WTC11 (cell line): ENCODE measurements at regions not wholly inside any gene's neighbourhood (a gene's known extent, or its start where the extent isn't known, plus 50 kb on each side); places are given as distances from the start of the nearest gene placed in this dataset.
A peak's percentile ranks its signal among the peaks of the same experiment; 100 is the strongest.
"Not testable (repeated sequence)": the region's sequence is repeated elsewhere in the genome, so short reads cannot be mapped to it uniquely, and the experiment has no call there.

Source experiments
- ATAC-seq: fragments of 200-7000 bp; cut with Tn5 transposase; 2 replicates; pipeline ENCODE4 v1.10.0; 2021; ENCODE audit warnings: mild to moderate bottlenecking, moderate library complexity
- CTCF ChIA-PET: fragments of 300-600 bp; sonication (Branson Sonifier 250); formaldehyde crosslinking; loops from one replicate; lab custom pipeline; 2021; ENCODE audit warnings: antibody characterized with exemption; lab: Charles Lee
- POLR2A ChIA-PET: fragments of 350-600 bp; sonication (Branson Sonifier 250); formaldehyde crosslinking; loops from one replicate; lab custom pipeline; 2021; ENCODE audit warnings: antibody characterized with exemption; lab: Charles Lee
- DNase-seq: peaks from one replicate; pipeline ENCODE4 v3.0.0; 2021; ENCODE audit warnings: low spot score
- H3K27ac Mint-ChIP-seq: 2 replicates; pipeline ENCODE4 v1.8.0; 2021; ENCODE audit warnings: mixed read lengths
- H3K27me3 Mint-ChIP-seq: 2 replicates; pipeline ENCODE4 v1.8.0; 2021; ENCODE audit warnings: low read depth, mild to moderate bottlenecking, moderate library complexity, mixed read lengths
- H3K36me3 Mint-ChIP-seq: 2 replicates; pipeline ENCODE4 v1.8.0; 2021; ENCODE audit warnings: mixed read lengths
- H3K4me1 Mint-ChIP-seq: 2 replicates; pipeline ENCODE4 v1.8.0; 2022; ENCODE audit warnings: mixed read lengths
- H3K4me3 Mint-ChIP-seq: 2 replicates; pipeline ENCODE4 v1.8.0; 2021; ENCODE audit warnings: mild to moderate bottlenecking, moderate library complexity, mixed read lengths
- H3K9me3 Mint-ChIP-seq: 2 replicates; pipeline ENCODE4 v1.8.0; 2021; ENCODE audit warnings: mixed read lengths
- AFF4 ChIP-seq: sonication (generic); formaldehyde crosslinking; IDR thresholded peaks from 2 replicates; pipeline ENCODE4 v1.8.1; 2023; ENCODE audit warnings: mild to moderate bottlenecking, missing genetic modification reagents, borderline replicate concordance
- CREM ChIP-seq: sonication (generic); formaldehyde crosslinking; IDR thresholded peaks from 2 replicates; pipeline ENCODE4 v1.8.1; 2022; ENCODE audit warnings: mild to moderate bottlenecking, missing genetic modification reagents, moderate library complexity
- FOXJ3 ChIP-seq: sonication (generic); formaldehyde crosslinking; IDR thresholded peaks from 2 replicates; pipeline ENCODE4 v1.9.0; 2021; ENCODE audit warnings: missing genetic modification reagents, mild to moderate bottlenecking, borderline replicate concordance
- FOXK1 ChIP-seq: sonication (generic); formaldehyde crosslinking; IDR thresholded peaks from 2 replicates; pipeline ENCODE4 v1.8.0; 2022; ENCODE audit warnings: mild to moderate bottlenecking, moderate library complexity, missing genetic modification reagents
- FOXP4 ChIP-seq: sonication (generic); formaldehyde crosslinking; IDR thresholded peaks from 2 replicates; pipeline ENCODE4 v1.8.0; 2022; ENCODE audit warnings: mild to moderate bottlenecking, missing genetic modification reagents
- MYBL2 ChIP-seq: sonication (generic); formaldehyde crosslinking; IDR thresholded peaks from 2 replicates; pipeline ENCODE4 v1.8.1; 2023; ENCODE audit warnings: mild to moderate bottlenecking, moderate library complexity, missing genetic modification reagents
- NFE2L1 ChIP-seq: sonication (generic); formaldehyde crosslinking; IDR thresholded peaks from 2 replicates; pipeline ENCODE4 v1.8.1; 2023; ENCODE audit warnings: missing genetic modification reagents
- NR2C2 ChIP-seq: sonication (generic); formaldehyde crosslinking; IDR thresholded peaks from 2 replicates; pipeline ENCODE4 v1.8.0; 2022; ENCODE audit warnings: mild to moderate bottlenecking, missing genetic modification reagents
- TCF7 ChIP-seq: sonication (generic); formaldehyde crosslinking; IDR thresholded peaks from 2 replicates; pipeline ENCODE4 v1.8.0; 2022; ENCODE audit warnings: mild to moderate bottlenecking, low read depth, missing genetic modification reagents, moderate library complexity
- TEAD1 ChIP-seq: sonication (generic); formaldehyde crosslinking; IDR thresholded peaks from 2 replicates; pipeline ENCODE4 v1.8.0; 2022; ENCODE audit warnings: mild to moderate bottlenecking, missing genetic modification reagents
- ZNF121 ChIP-seq: sonication (generic); formaldehyde crosslinking; IDR thresholded peaks from 2 replicates; pipeline ENCODE4 v1.8.0; 2023; ENCODE audit warnings: missing genetic modification reagents
- ZNF232 ChIP-seq: sonication (generic); formaldehyde crosslinking; IDR thresholded peaks from 2 replicates; pipeline ENCODE4 v1.8.0; 2022; ENCODE audit warnings: mild to moderate bottlenecking, missing genetic modification reagents
- ZNF416 ChIP-seq: fragments of 250-450 bp; sonication (Bioruptor Pico); IDR thresholded peaks from 2 replicates; pipeline ENCODE4 v1.9.0; 2021; ENCODE audit warnings: mild to moderate bottlenecking, inconsistent platforms
- TF ChIP-seq, protein P1 (sequence below): sonication (generic); formaldehyde crosslinking; IDR thresholded peaks from 2 replicates; pipeline ENCODE4 v1.8.1; 2023; ENCODE audit warnings: mild to moderate bottlenecking, missing genetic modification reagents
- TF ChIP-seq, protein P2 (sequence below): sonication (generic); formaldehyde crosslinking; IDR thresholded peaks from 2 replicates; pipeline ENCODE4 v1.8.0; 2023; ENCODE audit warnings: mild to moderate bottlenecking, missing genetic modification reagents
- TF ChIP-seq, protein P3 (sequence below): fragments of 250-450 bp; sonication (Bioruptor Pico); IDR thresholded peaks from 2 replicates; pipeline ENCODE4 v1.9.0; 2021; ENCODE audit warnings: mild to moderate bottlenecking
- TF ChIP-seq, protein P4 (sequence below): sonication (generic); formaldehyde crosslinking; IDR thresholded peaks from 2 replicates; pipeline ENCODE4 v1.8.0; 2022; ENCODE audit warnings: mild to moderate bottlenecking, missing genetic modification reagents
- TF ChIP-seq, protein P5 (sequence below): fragments of 250-450 bp; sonication (Bioruptor Pico); IDR thresholded peaks from 2 replicates; pipeline ENCODE4 v1.8.0; 2021; ENCODE audit warnings: mild to moderate bottlenecking
- TF ChIP-seq, protein P6 (sequence below): sonication (generic); formaldehyde crosslinking; IDR thresholded peaks from 2 replicates; pipeline ENCODE4 v1.8.0; 2022; ENCODE audit warnings: mild to moderate bottlenecking, missing genetic modification reagents

GRCh38 chr10:53358978-53359377 is 586.4 kb upstream of the MBL2 start:
- POLR2A ChIA-PET, H3K4me3 Mint-ChIP-seq, H3K27me3 Mint-ChIP-seq, CTCF ChIA-PET, DNase-seq: not testable (repeated sequence)
- TF ChIP-seq ZNF232 (CRISPR knock-in tag) (0 out of 2 replicates have a peak, but pooled peaks have one; percentile 39), AFF4 (CRISPR knock-in tag) (peak; percentile 42; the same call in 1 of the 2 replicates), FOXP4 (CRISPR knock-in tag) (peak; percentile 81; the same call in 1 of the 2 replicates), FOXK1 (CRISPR knock-in tag) (peak; percentile 78; the same call in 1 of the 2 replicates), NFE2L1 (peak; percentile 80; the same call in 1 of the 2 replicates), TEAD1 (CRISPR knock-in tag) (peak; percentile 87)
- TF ChIP-seq, protein P1, sequence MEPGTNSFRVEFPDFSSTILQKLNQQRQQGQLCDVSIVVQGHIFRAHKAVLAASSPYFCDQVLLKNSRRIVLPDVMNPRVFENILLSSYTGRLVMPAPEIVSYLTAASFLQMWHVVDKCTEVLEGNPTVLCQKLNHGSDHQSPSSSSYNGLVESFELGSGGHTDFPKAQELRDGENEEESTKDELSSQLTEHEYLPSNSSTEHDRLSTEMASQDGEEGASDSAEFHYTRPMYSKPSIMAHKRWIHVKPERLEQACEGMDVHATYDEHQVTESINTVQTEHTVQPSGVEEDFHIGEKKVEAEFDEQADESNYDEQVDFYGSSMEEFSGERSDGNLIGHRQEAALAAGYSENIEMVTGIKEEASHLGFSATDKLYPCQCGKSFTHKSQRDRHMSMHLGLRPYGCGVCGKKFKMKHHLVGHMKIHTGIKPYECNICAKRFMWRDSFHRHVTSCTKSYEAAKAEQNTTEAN (CRISPR knock-in tag): peak; percentile 51; the same call in 1 of the 2 replicates
- TF ChIP-seq, protein P2, sequence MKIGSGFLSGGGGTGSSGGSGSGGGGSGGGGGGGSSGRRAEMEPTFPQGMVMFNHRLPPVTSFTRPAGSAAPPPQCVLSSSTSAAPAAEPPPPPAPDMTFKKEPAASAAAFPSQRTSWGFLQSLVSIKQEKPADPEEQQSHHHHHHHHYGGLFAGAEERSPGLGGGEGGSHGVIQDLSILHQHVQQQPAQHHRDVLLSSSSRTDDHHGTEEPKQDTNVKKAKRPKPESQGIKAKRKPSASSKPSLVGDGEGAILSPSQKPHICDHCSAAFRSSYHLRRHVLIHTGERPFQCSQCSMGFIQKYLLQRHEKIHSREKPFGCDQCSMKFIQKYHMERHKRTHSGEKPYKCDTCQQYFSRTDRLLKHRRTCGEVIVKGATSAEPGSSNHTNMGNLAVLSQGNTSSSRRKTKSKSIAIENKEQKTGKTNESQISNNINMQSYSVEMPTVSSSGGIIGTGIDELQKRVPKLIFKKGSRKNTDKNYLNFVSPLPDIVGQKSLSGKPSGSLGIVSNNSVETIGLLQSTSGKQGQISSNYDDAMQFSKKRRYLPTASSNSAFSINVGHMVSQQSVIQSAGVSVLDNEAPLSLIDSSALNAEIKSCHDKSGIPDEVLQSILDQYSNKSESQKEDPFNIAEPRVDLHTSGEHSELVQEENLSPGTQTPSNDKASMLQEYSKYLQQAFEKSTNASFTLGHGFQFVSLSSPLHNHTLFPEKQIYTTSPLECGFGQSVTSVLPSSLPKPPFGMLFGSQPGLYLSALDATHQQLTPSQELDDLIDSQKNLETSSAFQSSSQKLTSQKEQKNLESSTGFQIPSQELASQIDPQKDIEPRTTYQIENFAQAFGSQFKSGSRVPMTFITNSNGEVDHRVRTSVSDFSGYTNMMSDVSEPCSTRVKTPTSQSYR (CRISPR knock-in tag): 0 out of 2 replicates have a peak, but pooled peaks have one; percentile 54
- TF ChIP-seq, protein P3, sequence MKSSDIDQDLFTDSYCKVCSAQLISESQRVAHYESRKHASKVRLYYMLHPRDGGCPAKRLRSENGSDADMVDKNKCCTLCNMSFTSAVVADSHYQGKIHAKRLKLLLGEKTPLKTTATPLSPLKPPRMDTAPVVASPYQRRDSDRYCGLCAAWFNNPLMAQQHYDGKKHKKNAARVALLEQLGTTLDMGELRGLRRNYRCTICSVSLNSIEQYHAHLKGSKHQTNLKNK: peak; percentile 48; the same call in 1 of the 2 replicates
- TF ChIP-seq, protein P4, sequence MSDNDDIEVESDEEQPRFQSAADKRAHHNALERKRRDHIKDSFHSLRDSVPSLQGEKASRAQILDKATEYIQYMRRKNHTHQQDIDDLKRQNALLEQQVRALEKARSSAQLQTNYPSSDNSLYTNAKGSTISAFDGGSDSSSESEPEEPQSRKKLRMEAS: 0 out of 2 replicates have a peak, but pooled peaks have one; percentile 59
- peaks cover 65% of the 10 kb centered on the region for H3K4me1 Mint-ChIP-seq
- peak; percentile 71 for ATAC-seq
- peak overlapping the region; percentile 96 for H3K27ac Mint-ChIP-seq
- H3K36me3 Mint-ChIP-seq: peaks cover 40% of the 10 kb centered on the region
- peaks cover 36% of the 10 kb centered on the region for H3K9me3 Mint-ChIP-seq

DNA sequence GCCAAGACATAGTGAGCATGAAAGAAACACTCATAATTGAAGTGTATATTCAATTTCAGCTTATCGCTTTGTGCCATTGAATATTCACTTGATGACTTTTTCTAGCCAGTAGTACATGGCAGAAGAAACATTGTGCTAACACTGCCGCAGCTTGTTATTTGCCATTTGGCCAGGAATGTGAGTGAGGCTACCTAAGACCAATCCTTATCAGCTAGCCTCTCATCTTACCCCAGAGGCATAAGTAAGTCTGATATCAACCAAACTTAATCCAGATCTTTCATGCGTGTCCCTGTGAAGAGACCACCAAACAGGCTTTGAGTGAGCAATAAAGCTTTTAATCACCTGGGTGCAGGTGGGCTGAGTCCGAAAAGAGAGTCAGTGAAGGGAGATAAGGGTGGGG is 586.0 kb upstream of the MBL2 start:
- Mint-ChIP-seq H3K9me3 (peaks cover 33% of the 10 kb centered on the region), H3K4me3 (no peak overlapping the region), H3K4me1 (peaks cover 65% of the 10 kb centered on the region), H3K36me3 (peaks cover 37% of the 10 kb centered on the region), H3K27me3 (no peaks in the 10 kb centered on the region; the same call in 1 of the 2 replicates), H3K27ac (peak overlapping the region; percentile 96)
- POLR2A ChIA-PET: no interaction called here
- CTCF ChIA-PET: interaction anchor here (0.8 kb wide), 1 partner anchor 240 kb away, joined by 3 read pairs; no protein-coding TSS in a partner anchor
- ATAC-seq (peak; percentile 89), DNase-seq (no peak)
- TF ChIP-seq, protein P5, sequence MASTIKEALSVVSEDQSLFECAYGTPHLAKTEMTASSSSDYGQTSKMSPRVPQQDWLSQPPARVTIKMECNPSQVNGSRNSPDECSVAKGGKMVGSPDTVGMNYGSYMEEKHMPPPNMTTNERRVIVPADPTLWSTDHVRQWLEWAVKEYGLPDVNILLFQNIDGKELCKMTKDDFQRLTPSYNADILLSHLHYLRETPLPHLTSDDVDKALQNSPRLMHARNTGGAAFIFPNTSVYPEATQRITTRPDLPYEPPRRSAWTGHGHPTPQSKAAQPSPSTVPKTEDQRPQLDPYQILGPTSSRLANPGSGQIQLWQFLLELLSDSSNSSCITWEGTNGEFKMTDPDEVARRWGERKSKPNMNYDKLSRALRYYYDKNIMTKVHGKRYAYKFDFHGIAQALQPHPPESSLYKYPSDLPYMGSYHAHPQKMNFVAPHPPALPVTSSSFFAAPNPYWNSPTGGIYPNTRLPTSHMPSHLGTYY: no peak
- TF ChIP-seq CREM (no peak), TEAD1 (CRISPR knock-in tag) (no peak), FOXJ3 (CRISPR knock-in tag) (no peak), MYBL2 (CRISPR knock-in tag) (no peak), ZNF121 (CRISPR knock-in tag) (no peak), ZNF232 (CRISPR knock-in tag) (no peak), TCF7 (CRISPR knock-in tag) (no peak), ZNF416 (CRISPR knock-in tag) (no peak), NR2C2 (CRISPR knock-in tag) (no peak)
- TF ChIP-seq, protein P6, sequence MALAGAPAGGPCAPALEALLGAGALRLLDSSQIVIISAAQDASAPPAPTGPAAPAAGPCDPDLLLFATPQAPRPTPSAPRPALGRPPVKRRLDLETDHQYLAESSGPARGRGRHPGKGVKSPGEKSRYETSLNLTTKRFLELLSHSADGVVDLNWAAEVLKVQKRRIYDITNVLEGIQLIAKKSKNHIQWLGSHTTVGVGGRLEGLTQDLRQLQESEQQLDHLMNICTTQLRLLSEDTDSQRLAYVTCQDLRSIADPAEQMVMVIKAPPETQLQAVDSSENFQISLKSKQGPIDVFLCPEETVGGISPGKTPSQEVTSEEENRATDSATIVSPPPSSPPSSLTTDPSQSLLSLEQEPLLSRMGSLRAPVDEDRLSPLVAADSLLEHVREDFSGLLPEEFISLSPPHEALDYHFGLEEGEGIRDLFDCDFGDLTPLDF: no peak
- TF ChIP-seq, protein P1 (CRISPR knock-in tag): no peak
